CD14-positive monocyte (primary cell): ENCODE measurements at regions not wholly inside any gene's neighbourhood (a gene's known extent, or its start where the extent isn't known, plus 50 kb on each side); places are given as distances from the start of the nearest gene placed in this dataset.

Experiments
- DNase-seq, 3 donors: peaks; one replicate each; pipeline ENCODE4 v3.0.0-alpha.2; 2011 to 2022
- H2AFZ ChIP-seq: 2 replicates; pipeline ENCODE4 v1.6.0; 2012; ENCODE audit warnings: mild to moderate bottlenecking, low read depth, low read length, inconsistent platforms; ENCODE audit not compliant: insufficient read depth, poor library complexity, severe bottlenecking
- H3K27ac ChIP-seq, 2 donors: 1 replicate in 1 of 2; 2 replicates in 1 of 2; pipeline ENCODE4 v1.5.1; 2012 to 2013; ENCODE audit warnings: low read length in 2 of 2, control low read depth in 1 of 2, inconsistent platforms in 1 of 2, low read depth in 1 of 2, mild to moderate bottlenecking in 1 of 2
- H3K27me3 ChIP-seq, 2 donors: one replicate each; pipeline versions ENCODE4 v1.6.0 to v1.6.1; 2011 to 2013; ENCODE audit warnings: low read length in 2 of 2; ENCODE audit not compliant: control insufficient read depth in 2 of 2, insufficient read depth in 2 of 2
- H3K36me3 ChIP-seq, 2 donors: replicated peaks in 1 of 2; 1 replicate in 1 of 2; 2 replicates in 1 of 2; pipeline versions ENCODE4 v1.5.1 to v1.6.1; 2012 to 2013; ENCODE audit warnings: low read length in 2 of 2, control low read depth in 1 of 2, inconsistent platforms in 1 of 2, mild to moderate bottlenecking in 1 of 2; ENCODE audit not compliant: insufficient read depth in 2 of 2, control insufficient read depth in 1 of 2
- H3K4me1 ChIP-seq, 2 donors: 1 replicate in 1 of 2; 2 replicates in 1 of 2; pipeline versions ENCODE4 v1.5.1 to v1.6.1; 2012 to 2013; ENCODE audit warnings: low read length in 2 of 2, control low read depth in 1 of 2, inconsistent platforms in 1 of 2, mild to moderate bottlenecking in 1 of 2, moderate library complexity in 1 of 2; ENCODE audit not compliant: insufficient read depth in 2 of 2, control insufficient read depth in 1 of 2
- H3K4me2 ChIP-seq: replicated peaks from 2 replicates; pipeline ENCODE3; 2012; ENCODE audit warnings: low read length, moderate library complexity, mild to moderate bottlenecking; ENCODE audit not compliant: poor library complexity, severe bottlenecking; ENCODE audit errors: extremely low read depth
- H3K4me3 ChIP-seq, 3 experiments: fragments of 200-600 bp in 1 of 3; sonication (generic) in 1 of 3; replicated peaks in 1 of 3; 1 replicate in 2 of 3; 2 replicates in 1 of 3; pipeline ENCODE4 v1.5.1; 2011 to 2013; ENCODE audit warnings: low read length in 3 of 3, mild to moderate bottlenecking in 3 of 3, control low read depth in 2 of 3, low read depth in 2 of 3, inconsistent platforms in 1 of 3, moderate library complexity in 1 of 3
- H3K79me2 ChIP-seq: 2 replicates; pipeline ENCODE4 v1.6.0; 2012; ENCODE audit warnings: mild to moderate bottlenecking, control low read depth, inconsistent platforms, low read length, moderate library complexity; ENCODE audit not compliant: insufficient read depth
- H3K9ac ChIP-seq: 2 replicates; pipeline ENCODE4 v1.6.0; 2017; ENCODE audit warnings: low read length, mild to moderate bottlenecking; ENCODE audit not compliant: insufficient read depth, poor library complexity, severe bottlenecking
- H3K9me3 ChIP-seq, 2 donors: replicated peaks in 1 of 2; 1 replicate in 1 of 2; 2 replicates in 1 of 2; pipeline versions ENCODE4 v1.5.1 to v1.6.1; 2012 to 2013; ENCODE audit warnings: low read length in 2 of 2, control low read depth in 1 of 2; ENCODE audit not compliant: control insufficient read depth in 1 of 2, insufficient read depth in 1 of 2
- H4K20me1 ChIP-seq: 2 replicates; pipeline ENCODE4 v1.6.0; 2012; ENCODE audit warnings: mild to moderate bottlenecking, low read length, control low read depth, moderate library complexity; ENCODE audit not compliant: insufficient read depth
- H3K27ac Mint-ChIP-seq, 7 donors: one replicate each; pipeline ENCODE4 v1.8.0; 2020; ENCODE audit warnings: mild to moderate bottlenecking in 7 of 7, mixed read lengths in 7 of 7, moderate library complexity in 6 of 7, inconsistent platforms in 2 of 7
- H3K27me3 Mint-ChIP-seq, 3 donors: one replicate each; pipeline ENCODE4 v1.8.0; 2021 to 2022; ENCODE audit warnings: low read depth in 3 of 3, mild to moderate bottlenecking in 3 of 3, mixed read lengths in 3 of 3, moderate library complexity in 3 of 3, inconsistent platforms in 1 of 3
- H3K36me3 Mint-ChIP-seq, 2 donors: one replicate each; pipeline ENCODE4 v1.8.0; 2020; ENCODE audit warnings: mixed read lengths in 2 of 2, inconsistent platforms in 1 of 2, mild to moderate bottlenecking in 1 of 2
- H3K4me1 Mint-ChIP-seq: one replicate; pipeline ENCODE4 v1.8.0; 2020; ENCODE audit warnings: mild to moderate bottlenecking, mixed read lengths
- H3K4me3 Mint-ChIP-seq, 2 donors: one replicate each; pipeline ENCODE4 v1.8.0; 2020; ENCODE audit warnings: mild to moderate bottlenecking in 2 of 2, mixed read lengths in 2 of 2, moderate library complexity in 1 of 2
- H3K9me3 Mint-ChIP-seq, 7 donors: one replicate each; pipeline ENCODE4 v1.8.0; 2020 to 2022; ENCODE audit warnings: mixed read lengths in 7 of 7, mild to moderate bottlenecking in 6 of 7, moderate library complexity in 6 of 7, inconsistent platforms in 2 of 7
- WGBS: methylation state at CpG from one replicate; pipeline ENCODE4 v1.1.5; 2013; ENCODE audit warnings: missing lambda C conversion rate; ENCODE audit not compliant: insufficient coverage; 5-methylcytosine and 5-hydroxymethylcytosine counted together
- intact Hi-C, 2 donors: fragments of 100-400 bp; cut with micrococcal nuclease; formaldehyde crosslinking; loops; one replicate each; pipeline versions ENCODE4 v1.15.0 to v1.15.1; 2023
- TF ChIP-seq, protein P1 (sequence below): fragments of 200-600 bp; IDR thresholded peaks from one replicate; pipeline ENCODE4 v1.8.0; 2022; ENCODE audit warnings: antibody characterized with exemption, mild to moderate bottlenecking

DNA sequence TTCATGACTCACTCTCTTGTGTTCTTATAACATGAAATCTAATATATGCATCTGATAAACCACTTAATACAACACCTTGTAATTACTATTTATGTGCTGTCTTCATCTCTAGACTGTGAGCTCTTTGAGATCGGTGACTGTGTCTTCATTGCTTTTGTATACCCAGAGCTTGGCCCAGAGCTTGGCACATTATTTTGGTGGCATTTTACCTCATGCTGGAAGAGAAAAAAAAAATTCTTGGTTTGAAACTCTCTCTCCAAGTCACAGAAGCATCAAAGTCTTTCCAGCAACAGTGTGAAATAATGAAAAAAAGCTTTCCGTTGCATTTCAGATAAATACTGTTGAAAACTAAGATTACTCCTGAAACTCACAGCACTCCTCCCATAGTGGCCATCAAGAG is 451.6 kb downstream of the NUF2 start:
- no peak overlapping the region for H3K27ac Mint-ChIP-seq
- WGBS, result no CpG with 5 or more reads among the region's 2 CpGs
- Histone ChIP-seq H3K27me3 (no peaks in the 10 kb centered on the region), H3K9me3 (peaks cover 3 to 9% of the 10 kb centered on the region in 2 donors), H4K20me1 (no peaks in the 10 kb centered on the region), H3K36me3 (no peaks in the 10 kb centered on the region), H3K4me1 (no peaks in the 10 kb centered on the region), H3K27ac (no peak overlapping the region), H3K4me3 (no peak overlapping the region), H3K79me2 (no peaks in the 10 kb centered on the region), H2AFZ (no peak overlapping the region), H3K4me2 (no peak overlapping the region), H3K9ac (no peak overlapping the region)
- TF ChIP-seq, protein P1, sequence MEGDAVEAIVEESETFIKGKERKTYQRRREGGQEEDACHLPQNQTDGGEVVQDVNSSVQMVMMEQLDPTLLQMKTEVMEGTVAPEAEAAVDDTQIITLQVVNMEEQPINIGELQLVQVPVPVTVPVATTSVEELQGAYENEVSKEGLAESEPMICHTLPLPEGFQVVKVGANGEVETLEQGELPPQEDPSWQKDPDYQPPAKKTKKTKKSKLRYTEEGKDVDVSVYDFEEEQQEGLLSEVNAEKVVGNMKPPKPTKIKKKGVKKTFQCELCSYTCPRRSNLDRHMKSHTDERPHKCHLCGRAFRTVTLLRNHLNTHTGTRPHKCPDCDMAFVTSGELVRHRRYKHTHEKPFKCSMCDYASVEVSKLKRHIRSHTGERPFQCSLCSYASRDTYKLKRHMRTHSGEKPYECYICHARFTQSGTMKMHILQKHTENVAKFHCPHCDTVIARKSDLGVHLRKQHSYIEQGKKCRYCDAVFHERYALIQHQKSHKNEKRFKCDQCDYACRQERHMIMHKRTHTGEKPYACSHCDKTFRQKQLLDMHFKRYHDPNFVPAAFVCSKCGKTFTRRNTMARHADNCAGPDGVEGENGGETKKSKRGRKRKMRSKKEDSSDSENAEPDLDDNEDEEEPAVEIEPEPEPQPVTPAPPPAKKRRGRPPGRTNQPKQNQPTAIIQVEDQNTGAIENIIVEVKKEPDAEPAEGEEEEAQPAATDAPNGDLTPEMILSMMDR, result no peak
- no peak for DNase-seq
- no peaks in the 10 kb centered on the region for H3K4me1 Mint-ChIP-seq
- no peak overlapping the region for H3K4me3 Mint-ChIP-seq
- H3K9me3 Mint-ChIP-seq, result peaks cover 0 to 13% (median 10%) of the 10 kb centered on the region in 7 donors
- no peaks in the 10 kb centered on the region for H3K36me3 Mint-ChIP-seq
- H3K27me3 Mint-ChIP-seq, result peaks cover 0 to 6% (median 0%) of the 10 kb centered on the region in 3 donors
- intact Hi-C loops, result no loop called here

DNA sequence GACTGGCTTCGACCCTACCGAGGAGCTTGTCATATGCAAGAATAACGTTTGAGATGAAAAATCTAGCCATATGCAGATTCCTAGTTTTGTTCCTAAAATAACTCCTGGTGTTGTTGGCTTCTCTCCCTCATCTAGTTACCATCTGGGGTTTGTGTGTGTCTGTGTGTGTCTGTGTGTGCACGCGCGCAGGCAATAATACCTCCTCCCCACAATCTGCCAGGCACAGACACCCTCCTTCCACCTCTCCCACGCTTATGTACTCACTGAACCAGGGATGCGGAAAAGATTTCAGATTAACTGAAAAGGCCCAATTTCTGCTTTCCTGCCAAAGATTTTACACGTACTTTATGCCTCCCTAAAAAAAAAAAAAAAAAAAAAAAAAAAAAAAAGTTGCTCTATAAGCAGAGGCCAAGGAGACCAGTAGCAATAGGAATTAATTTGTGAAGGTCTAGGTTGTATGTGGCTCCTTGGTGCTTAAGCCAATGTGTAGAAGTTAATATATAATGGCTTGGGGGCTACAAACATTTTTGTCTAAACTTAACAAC is 452.7 kb downstream of the NUF2 start:
- peaks cover 3 to 6% of the 10 kb centered on the region in 2 donors for H3K9me3 ChIP-seq
- Mint-ChIP-seq H3K36me3 (no peaks in the 10 kb centered on the region), H3K9me3 (peaks cover 0 to 14% (median 10%) of the 10 kb centered on the region in 7 donors), H3K4me3 (no peak overlapping the region), H3K4me1 (no peaks in the 10 kb centered on the region), H3K27ac (no peak overlapping the region), H3K27me3 (peaks cover 0 to 6% (median 0%) of the 10 kb centered on the region in 3 donors)
- no peak overlapping the region for H3K4me2 ChIP-seq
- H3K27me3 ChIP-seq, result no peaks in the 10 kb centered on the region
- H3K4me1 ChIP-seq, result no peaks in the 10 kb centered on the region
- no peak overlapping the region for H3K27ac ChIP-seq
- H3K36me3 ChIP-seq, result no peaks in the 10 kb centered on the region
- DNase-seq, result no peak
- WGBS, result 90% methylated on average over 2 of the region's 9 CpGs
- no peak overlapping the region for H3K9ac ChIP-seq
- H2AFZ ChIP-seq, result no peak overlapping the region
- no peaks in the 10 kb centered on the region for H4K20me1 ChIP-seq
- intact Hi-C loops, result no loop called here
- H3K4me3 ChIP-seq, result no peak overlapping the region
- H3K79me2 ChIP-seq, result no peaks in the 10 kb centered on the region
- TF ChIP-seq, protein P1, result no peak
